ENCODE measurements at regions not wholly inside any gene's neighbourhood (a gene's known extent, or its start where the extent isn't known, plus 50 kb on each side); places are given as distances from the start of the nearest gene placed in this dataset.

DNA sequence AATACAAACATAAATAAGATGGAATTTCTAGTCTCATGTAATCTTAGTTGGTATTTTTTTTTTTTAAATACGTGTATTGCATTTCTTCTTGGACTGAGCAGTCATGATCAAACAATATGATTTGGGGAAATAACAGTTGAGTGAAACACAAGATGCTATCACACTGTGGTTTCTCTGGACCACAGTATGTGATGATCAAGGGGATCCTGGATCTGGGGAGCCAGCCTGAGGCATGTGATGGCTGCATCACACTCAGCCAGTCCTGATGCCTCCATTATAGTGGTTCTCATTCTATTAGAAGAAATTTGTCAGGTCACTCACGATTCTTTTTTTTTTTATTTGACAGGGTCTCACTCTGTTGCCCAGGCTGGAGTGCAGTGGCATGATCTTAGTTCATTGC is 495.9 kb upstream of the POT1 start:
- H3K9ac ChIP-seq (ENCODE audit: insufficient read depth, low read length, poor library complexity, severe bottlenecking), result no peak overlapping the region
- peaks cover 0 to 2% (median 0%) of the 10 kb centered on the region in 3 donors for H3K27me3 Mint-ChIP-seq (ENCODE audit: low read depth in 3 of 3)
- H3K9me3 Mint-ChIP-seq, result peaks cover 0 to 3% (median under 1%) of the 10 kb centered on the region in 7 donors
- no peaks in the 10 kb centered on the region for H3K9me3 ChIP-seq (replicated peaks in 1 of 2; ENCODE audit: control insufficient read depth in 1 of 2, insufficient read depth in 1 of 2, low read length in 2 of 2)
- no peak for DNase-seq
- intact Hi-C loops (cut with micrococcal nuclease), result no loop called here
- H3K4me1 ChIP-seq (ENCODE audit: control insufficient read depth in 1 of 2, insufficient read depth in 2 of 2, low read length in 2 of 2), result no peaks in the 10 kb centered on the region
- TF ChIP-seq CTCF (IDR thresholded peaks at IDR 0.05), result no peak
- no peaks in the 10 kb centered on the region for H3K36me3 Mint-ChIP-seq
- WGBS (ENCODE audit: insufficient coverage), result 86% methylated on average over 1 of the region's 2 CpGs
- H3K4me2 ChIP-seq (replicated peaks; ENCODE audit: extremely low read depth, low read length, poor library complexity, severe bottlenecking), result no peak overlapping the region
- H3K36me3 ChIP-seq (replicated peaks in 1 of 2; ENCODE audit: control insufficient read depth in 1 of 2, insufficient read depth in 2 of 2, low read length in 2 of 2), result no peaks in the 10 kb centered on the region
- no peak overlapping the region for H3K27ac Mint-ChIP-seq
- no peak overlapping the region for H3K4me3 Mint-ChIP-seq
- H3K4me3 ChIP-seq (replicated peaks in 1 of 3; ENCODE audit: low read depth in 2 of 3, low read length in 3 of 3), result no peak overlapping the region
- H3K27ac ChIP-seq (ENCODE audit: low read depth in 1 of 2, low read length in 2 of 2), result no peak overlapping the region
- H3K79me2 ChIP-seq (ENCODE audit: insufficient read depth, low read length), result no peaks in the 10 kb centered on the region
- no peak overlapping the region for H2AFZ ChIP-seq (ENCODE audit: insufficient read depth, low read depth, low read length, poor library complexity, severe bottlenecking)
- H3K27me3 ChIP-seq (ENCODE audit: control insufficient read depth in 2 of 2, insufficient read depth in 2 of 2, low read length in 2 of 2), result no peaks in the 10 kb centered on the region
- H4K20me1 ChIP-seq (ENCODE audit: insufficient read depth, low read length), result no peaks in the 10 kb centered on the region
- H3K4me1 Mint-ChIP-seq, result no peaks in the 10 kb centered on the region

DNA sequence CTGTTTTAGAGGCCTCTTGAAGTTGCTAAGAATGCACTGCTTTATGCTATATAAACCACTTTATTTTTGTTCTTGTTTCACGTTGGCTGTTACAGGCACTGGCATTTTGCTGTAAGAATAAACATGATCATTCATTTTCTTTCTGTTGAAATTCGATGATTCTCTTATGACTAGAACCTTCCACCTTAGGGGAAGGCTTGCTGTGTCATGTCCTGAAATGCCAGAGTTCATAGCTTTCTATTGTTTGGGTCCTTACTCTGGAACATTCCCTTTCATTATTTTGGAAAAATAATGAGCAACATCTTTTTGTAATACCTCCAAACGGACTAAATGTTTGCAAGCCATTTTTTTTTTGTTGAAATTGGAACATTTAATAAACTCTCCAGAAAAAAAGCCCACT is 495.1 kb upstream of the POT1 start:
- Mint-ChIP-seq H3K4me1 (no peaks in the 10 kb centered on the region), H3K27me3 (ENCODE audit: low read depth in 3 of 3) (peaks cover 0 to 2% (median 0%) of the 10 kb centered on the region in 3 donors), H3K9me3 (peaks cover 0 to 3% (median 2%) of the 10 kb centered on the region in 7 donors), H3K27ac (no peak overlapping the region), H3K4me3 (no peak overlapping the region), H3K36me3 (no peaks in the 10 kb centered on the region)
- DNase-seq, result no peak
- intact Hi-C loops (cut with micrococcal nuclease), result no loop called here
- no peak overlapping the region for H3K4me3 ChIP-seq (replicated peaks in 1 of 3; ENCODE audit: low read depth in 2 of 3, low read length in 3 of 3)
- no peak for TF ChIP-seq CTCF (IDR thresholded peaks at IDR 0.05)
- no peaks in the 10 kb centered on the region for H3K36me3 ChIP-seq (replicated peaks in 1 of 2; ENCODE audit: control insufficient read depth in 1 of 2, insufficient read depth in 2 of 2, low read length in 2 of 2)
- H3K79me2 ChIP-seq (ENCODE audit: insufficient read depth, low read length), result no peaks in the 10 kb centered on the region
- H3K27ac ChIP-seq (ENCODE audit: low read depth in 1 of 2, low read length in 2 of 2), result no peak overlapping the region
- no peaks in the 10 kb centered on the region for H3K9me3 ChIP-seq (replicated peaks in 1 of 2; ENCODE audit: control insufficient read depth in 1 of 2, insufficient read depth in 1 of 2, low read length in 2 of 2)
- no peaks in the 10 kb centered on the region for H4K20me1 ChIP-seq (ENCODE audit: insufficient read depth, low read length)
- H2AFZ ChIP-seq (ENCODE audit: insufficient read depth, low read depth, low read length, poor library complexity, severe bottlenecking), result no peak overlapping the region
- H3K9ac ChIP-seq (ENCODE audit: insufficient read depth, low read length, poor library complexity, severe bottlenecking), result no peak overlapping the region
- no CpG with 5 or more reads among the region's 3 CpGs for WGBS (ENCODE audit: insufficient coverage)
- H3K27me3 ChIP-seq (ENCODE audit: control insufficient read depth in 2 of 2, insufficient read depth in 2 of 2, low read length in 2 of 2), result no peaks in the 10 kb centered on the region
- no peak overlapping the region for H3K4me2 ChIP-seq (replicated peaks; ENCODE audit: extremely low read depth, low read length, poor library complexity, severe bottlenecking)
- no peaks in the 10 kb centered on the region for H3K4me1 ChIP-seq (ENCODE audit: control insufficient read depth in 1 of 2, insufficient read depth in 2 of 2, low read length in 2 of 2)

All from CD14-positive monocyte (primary cell).